Sigmoid colon (tissue), 4 donors: ENCODE measurements at regions not wholly inside any gene's neighbourhood (a gene's known extent, or its start where the extent isn't known, plus 50 kb on each side); places are given as distances from the start of the nearest gene placed in this dataset.

ENCODE experiments used
- POLR2A ChIP-seq, 2 donors: fragments of 450-650 bp; IDR thresholded peaks; one replicate each; pipeline ENCODE4 v1.6.1; 2016; ENCODE audit warnings: antibody characterized with exemption in 2 of 2, mild to moderate bottlenecking in 2 of 2, moderate library complexity in 2 of 2
- POLR2AphosphoS5 ChIP-seq, 4 donors: sonication (generic); formaldehyde crosslinking; IDR thresholded peaks; one replicate each; pipeline ENCODE4 v1.6.1; 2017; ENCODE audit warnings: antibody characterized with exemption in 4 of 4
- TF ChIP-seq, protein P1 (sequence below), 4 experiments: fragments of 450-650 bp in 3 of 4; fragments of 200-600 bp in 1 of 4; IDR thresholded peaks; one replicate each; pipeline ENCODE4 v1.5.1; 2016 to 2019; ENCODE audit warnings: antibody characterized with exemption in 4 of 4, mild to moderate bottlenecking in 3 of 4, moderate library complexity in 2 of 4

- TF ChIP-seq, protein P1, sequence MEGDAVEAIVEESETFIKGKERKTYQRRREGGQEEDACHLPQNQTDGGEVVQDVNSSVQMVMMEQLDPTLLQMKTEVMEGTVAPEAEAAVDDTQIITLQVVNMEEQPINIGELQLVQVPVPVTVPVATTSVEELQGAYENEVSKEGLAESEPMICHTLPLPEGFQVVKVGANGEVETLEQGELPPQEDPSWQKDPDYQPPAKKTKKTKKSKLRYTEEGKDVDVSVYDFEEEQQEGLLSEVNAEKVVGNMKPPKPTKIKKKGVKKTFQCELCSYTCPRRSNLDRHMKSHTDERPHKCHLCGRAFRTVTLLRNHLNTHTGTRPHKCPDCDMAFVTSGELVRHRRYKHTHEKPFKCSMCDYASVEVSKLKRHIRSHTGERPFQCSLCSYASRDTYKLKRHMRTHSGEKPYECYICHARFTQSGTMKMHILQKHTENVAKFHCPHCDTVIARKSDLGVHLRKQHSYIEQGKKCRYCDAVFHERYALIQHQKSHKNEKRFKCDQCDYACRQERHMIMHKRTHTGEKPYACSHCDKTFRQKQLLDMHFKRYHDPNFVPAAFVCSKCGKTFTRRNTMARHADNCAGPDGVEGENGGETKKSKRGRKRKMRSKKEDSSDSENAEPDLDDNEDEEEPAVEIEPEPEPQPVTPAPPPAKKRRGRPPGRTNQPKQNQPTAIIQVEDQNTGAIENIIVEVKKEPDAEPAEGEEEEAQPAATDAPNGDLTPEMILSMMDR (IDR thresholded peaks at IDR 0.05), result no peak
- TF ChIP-seq POLR2A (IDR thresholded peaks at IDR 0.05) (no peak), POLR2AphosphoS5 (IDR thresholded peaks at IDR 0.05) (no peak)
Observed at GRCh38 chr16:6701096-6701495, 631.5 kb upstream of the RBFOX1 start.
